ENCODE measurements at regions not wholly inside any gene's neighbourhood (a gene's known extent, or its start where the extent isn't known, plus 50 kb on each side); places are given as distances from the start of the nearest gene placed in this dataset.

DNA sequence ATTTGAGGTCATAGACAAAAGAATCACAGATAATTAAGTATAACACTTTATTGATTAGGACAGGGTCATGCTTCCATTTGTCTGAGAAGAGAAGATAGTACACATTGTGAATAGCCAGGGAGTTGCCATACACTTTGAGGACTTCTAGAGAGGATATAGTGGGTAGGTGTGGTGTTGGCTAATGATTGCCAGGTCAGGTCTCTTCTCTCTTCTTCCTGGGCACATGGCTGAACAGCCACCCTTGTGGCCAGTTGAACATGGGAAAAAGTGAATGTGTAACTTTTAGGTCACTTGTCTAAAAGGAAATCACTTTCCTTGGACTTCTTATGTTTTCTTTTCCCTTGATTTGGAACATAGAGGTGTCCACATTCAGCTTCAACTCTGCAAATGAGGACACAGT is 772.1 kb upstream of the MAP3K7 start:
- TF ChIP-seq, protein P1, sequence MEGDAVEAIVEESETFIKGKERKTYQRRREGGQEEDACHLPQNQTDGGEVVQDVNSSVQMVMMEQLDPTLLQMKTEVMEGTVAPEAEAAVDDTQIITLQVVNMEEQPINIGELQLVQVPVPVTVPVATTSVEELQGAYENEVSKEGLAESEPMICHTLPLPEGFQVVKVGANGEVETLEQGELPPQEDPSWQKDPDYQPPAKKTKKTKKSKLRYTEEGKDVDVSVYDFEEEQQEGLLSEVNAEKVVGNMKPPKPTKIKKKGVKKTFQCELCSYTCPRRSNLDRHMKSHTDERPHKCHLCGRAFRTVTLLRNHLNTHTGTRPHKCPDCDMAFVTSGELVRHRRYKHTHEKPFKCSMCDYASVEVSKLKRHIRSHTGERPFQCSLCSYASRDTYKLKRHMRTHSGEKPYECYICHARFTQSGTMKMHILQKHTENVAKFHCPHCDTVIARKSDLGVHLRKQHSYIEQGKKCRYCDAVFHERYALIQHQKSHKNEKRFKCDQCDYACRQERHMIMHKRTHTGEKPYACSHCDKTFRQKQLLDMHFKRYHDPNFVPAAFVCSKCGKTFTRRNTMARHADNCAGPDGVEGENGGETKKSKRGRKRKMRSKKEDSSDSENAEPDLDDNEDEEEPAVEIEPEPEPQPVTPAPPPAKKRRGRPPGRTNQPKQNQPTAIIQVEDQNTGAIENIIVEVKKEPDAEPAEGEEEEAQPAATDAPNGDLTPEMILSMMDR (conservative IDR thresholded peaks at IDR 0.05 in 1 of 2, IDR thresholded peaks at IDR 0.05 in 1 of 2; ENCODE audit: low read depth in 1 of 2, low read length in 2 of 2), result no peak
- TF ChIP-seq EZH2 (IDR thresholded peaks at IDR 0.05; ENCODE audit: low read length, missing control alignments), result no peak

Data from fibroblast of lung (primary cell).